Astrocyte of the hippocampus (primary cell): ENCODE measurements at regions not wholly inside any gene's neighbourhood (a gene's known extent, or its start where the extent isn't known, plus 50 kb on each side); places are given as distances from the start of the nearest gene placed in this dataset.
A peak's percentile ranks its signal among the peaks of the same experiment; 100 is the strongest.

Experiments
- DNase-seq: peaks from one replicate; pipeline ENCODE4 v3.0.0; 2011; ENCODE audit warnings: low read depth, low spot score

DNA sequence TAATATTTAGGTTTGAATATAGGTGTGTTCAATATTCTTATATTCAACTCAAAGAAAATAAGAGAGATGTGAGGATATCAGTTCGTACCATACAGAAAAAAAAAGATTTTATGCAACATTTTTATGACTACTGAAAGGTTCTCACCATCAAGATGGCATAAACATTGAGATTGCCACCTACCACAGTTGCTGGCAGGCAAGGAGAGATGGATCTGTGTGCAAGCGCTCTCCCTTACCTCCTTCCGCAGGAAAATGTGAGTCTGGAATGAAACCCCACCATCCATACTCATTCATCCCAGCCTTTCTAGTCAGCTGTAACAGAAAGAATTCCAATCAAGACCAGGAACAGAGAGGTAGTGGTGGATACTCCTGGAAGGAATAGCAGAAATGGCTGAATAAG, 376.9 kb downstream of the PPP3CA start:
- no peak for DNase-seq

DNA sequence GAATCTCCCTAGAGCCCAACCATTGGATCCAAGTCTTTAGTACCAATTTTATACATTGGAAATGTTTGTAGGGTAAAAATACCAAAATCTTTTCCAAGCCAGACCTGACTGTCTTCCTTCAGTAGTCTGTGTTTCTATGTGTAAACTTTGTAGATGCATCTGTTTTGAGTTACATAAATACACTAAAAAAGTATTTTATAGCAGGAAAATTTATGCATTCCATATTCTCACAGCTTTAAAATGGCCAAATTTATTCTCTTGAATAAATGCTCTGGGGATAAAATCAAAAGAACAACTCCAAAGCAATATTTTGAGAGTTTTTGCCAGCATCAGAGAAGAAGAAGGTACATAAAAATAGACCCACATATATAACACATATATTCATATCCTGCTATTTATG, 377.4 kb downstream of the PPP3CA start:
- no peak for DNase-seq

DNA sequence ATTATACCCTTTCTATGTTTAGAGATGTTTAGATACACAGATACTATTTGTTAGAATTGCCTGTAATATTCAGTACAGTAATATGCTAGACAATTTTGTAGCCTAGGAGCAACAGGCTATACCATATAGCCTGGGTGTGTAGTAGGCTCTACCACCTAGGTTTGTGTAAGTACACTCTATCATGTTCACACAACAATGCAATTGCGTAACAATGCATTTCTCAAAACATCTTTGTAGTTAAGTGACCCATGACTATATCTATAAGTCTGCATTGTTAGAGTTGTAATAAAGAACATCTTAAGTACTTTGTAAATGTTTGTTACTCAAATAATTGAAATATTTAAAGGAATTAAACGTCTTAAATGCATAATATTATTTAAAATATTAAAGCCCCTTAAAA, 379.3 kb downstream of the PPP3CA start:
- no peak for DNase-seq

DNA sequence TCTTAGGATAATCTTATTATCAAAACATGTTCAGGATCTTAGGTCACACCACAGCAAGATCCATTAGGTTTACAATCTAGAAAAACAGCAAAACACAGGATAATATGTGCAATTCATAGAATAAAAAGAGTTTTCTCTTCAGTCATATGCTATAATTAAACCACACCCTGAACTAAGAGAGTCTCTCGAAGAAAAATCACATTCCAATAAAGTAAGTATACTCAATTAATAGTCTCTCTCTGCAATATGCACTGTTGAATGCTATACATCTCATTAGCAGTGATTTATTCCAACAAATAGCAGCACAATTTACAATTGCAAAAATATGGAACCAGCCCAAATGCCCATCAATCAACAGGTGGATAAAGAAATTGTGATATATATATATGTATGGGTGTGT, 383.7 kb downstream of the PPP3CA start:
- DNase-seq: no peak

DNA sequence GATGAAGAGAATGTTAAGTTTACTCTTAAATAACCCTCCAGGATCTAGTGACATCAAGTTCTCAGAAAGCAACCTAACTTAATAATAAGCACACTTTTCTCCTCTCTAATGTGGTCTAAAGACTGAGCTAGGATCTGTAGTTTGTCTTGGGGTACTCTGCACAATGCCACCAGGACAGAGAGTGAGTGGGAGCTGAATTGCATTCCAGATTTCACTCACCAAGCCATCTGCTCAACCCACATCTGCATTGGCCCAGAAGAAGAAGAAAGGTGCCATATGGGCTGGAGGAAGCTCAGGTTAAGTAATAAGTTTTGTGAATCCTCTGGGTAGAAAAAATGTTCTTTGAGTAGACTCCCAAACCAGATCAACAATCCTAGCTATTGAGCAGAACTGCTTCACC, 384.6 kb downstream of the PPP3CA start:
- no peak for DNase-seq

DNA sequence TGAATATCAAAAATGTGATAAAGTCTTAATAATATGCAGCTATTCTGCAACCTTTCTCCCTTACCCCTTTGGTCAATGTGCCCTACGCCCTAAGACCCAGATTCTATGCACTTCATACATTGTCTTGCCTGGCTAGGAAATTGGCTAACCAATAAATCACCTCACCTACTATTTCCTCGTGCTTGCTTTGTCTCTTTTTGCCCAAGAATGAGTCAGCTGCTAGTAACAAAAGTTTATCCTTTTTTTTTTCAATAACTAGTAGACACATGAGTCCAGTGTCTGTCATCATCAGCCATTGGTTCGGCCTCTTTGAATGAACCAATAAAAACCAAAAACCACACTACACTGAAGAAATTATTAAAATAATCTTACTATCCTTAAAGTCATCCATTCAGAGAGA, 387.1 kb downstream of the PPP3CA start:
- no peak for DNase-seq

DNA sequence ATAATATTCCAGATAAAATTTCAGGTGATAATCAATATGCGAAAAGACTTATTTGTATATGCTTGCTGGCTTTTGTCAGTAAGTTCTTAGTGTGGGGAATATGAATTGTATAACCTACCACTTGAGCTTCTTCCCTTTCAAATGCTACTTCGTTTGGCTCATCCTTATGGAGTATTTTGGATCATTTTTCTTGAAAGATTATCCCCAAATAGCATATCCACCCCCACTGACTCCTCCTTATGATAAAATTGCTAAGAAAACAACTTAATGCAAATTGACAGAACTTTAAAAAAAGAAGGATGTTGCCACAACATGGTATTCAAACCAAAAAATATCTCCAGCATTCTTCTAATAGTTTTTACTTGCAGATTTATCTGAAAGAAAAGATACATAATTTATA, 393.3 kb downstream of the PPP3CA start:
- no peak for DNase-seq

DNA sequence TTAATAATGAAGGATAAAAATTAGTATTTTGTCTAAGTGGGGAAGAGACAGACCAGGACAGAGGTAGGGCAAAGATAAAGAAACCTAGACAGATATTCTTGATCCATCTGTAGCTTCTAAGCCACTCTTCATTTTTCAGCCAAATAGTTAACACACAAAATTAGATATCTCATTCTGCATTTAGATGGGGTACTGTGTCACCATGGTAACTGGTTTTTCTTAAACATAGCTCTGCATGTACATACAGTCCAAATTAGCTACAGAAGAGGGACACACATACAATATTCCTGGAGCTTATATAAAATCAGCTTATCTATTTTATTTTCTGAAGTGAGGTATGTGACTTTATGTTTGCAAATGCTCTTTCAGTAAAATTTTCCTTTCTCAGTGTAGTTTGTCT, 393.7 kb downstream of the PPP3CA start:
- DNase-seq: no peak

DNA sequence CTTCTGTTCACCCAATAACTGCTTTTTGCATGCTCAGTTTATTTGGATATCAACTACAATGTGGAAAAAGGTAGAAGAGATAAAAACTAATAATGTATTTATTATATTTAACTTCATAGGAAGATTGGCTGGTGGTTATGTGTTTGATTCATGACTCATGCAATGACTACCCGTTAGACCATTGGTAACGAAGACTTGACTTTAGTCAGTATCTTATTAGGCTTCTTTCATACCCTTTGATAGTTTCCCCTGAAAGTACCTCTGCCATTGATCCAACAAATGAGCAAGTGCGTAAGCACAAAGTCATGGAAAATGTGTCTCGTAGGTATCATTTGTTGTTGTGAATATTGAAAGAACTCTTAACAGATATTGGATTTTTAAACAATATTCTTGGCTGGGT, 394.7 kb downstream of the PPP3CA start:
- no peak for DNase-seq

DNA sequence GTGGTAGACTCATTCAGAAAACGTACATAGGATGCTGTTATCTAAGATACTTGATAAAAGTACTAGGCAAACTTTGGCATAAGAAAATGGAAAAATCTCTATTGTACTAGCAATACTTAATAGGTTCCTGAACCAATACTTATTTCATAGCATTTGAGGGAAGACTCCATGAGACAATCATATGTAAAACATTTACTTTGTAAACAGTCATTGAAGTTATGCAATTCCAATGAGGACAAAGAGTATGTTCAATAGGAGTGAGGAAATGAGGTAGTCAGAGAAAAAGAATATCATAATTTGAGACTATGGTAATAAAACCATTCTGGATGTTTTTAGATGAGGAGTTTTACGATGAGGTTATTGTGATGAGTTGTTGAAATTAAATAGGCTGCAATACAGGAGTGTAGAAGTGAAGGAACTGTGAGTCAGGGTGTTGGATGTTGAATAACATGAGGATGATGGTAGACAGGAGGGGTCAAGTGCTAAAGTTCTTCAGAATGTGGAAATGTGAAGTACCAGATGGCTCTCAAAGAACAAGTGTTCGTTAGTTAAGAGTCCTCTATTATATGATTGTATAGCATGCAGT, 397.9 kb downstream of the PPP3CA start:
- DNase-seq: no peak

DNA sequence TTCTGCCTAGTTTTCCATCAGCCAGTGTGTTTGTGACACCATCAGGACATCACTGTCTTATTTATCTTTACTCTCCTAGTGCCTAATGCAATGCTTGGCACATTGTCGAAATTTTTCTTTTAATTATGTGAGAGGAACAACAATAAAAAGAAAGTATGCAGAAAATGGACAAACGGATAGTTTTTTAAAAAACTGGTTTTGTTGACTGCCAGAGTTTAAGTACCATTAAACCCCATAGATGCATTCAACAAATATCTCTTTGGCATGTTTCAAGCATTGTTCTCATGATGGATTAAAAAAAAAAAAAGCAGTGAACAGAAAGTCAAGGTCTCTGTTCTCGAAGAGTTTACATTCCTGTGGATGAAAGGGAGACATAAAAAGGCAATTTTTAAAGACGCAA, 398.4 kb downstream of the PPP3CA start:
- DNase-seq: no peak

DNA sequence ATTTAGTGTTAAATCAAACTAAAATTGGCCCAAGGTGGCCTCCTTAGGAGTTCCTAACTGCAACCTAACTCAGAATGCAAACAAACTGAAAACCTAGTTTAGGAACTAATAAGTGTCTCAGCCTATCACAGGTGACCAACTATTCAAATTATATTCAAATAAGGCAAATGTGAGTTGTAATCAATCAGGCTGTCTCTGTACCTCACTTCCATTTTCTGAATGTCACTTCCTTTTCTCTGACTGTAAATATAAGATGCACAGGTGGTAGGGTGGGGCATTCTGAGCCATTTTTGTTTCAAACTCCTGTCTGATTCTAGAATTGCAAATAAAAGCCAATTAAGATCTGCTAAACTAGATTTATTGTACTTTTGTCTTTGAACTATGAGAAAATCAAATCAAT, 401.5 kb downstream of the PPP3CA start:
- DNase-seq: no peak

DNA sequence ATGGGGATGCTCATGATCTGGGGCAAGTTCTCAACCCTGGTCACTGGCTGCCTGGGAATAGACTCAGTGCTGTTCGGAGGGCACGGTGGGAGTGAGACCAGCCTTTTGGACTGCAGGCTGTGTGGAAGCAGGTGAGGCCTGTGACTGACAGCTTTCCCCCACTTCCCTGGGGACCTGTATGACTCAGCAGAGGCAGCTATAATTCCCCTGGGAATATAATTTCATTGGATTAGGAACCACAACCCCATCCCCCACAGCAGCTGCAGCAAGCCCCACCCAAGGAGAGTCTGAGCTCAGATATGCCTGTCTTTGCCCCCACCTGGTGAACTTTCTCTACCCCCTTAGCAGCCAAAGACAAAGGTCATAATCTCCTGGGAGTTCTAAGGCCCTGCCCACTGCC, 408.6 kb downstream of the PPP3CA start:
- no peak for DNase-seq

DNA sequence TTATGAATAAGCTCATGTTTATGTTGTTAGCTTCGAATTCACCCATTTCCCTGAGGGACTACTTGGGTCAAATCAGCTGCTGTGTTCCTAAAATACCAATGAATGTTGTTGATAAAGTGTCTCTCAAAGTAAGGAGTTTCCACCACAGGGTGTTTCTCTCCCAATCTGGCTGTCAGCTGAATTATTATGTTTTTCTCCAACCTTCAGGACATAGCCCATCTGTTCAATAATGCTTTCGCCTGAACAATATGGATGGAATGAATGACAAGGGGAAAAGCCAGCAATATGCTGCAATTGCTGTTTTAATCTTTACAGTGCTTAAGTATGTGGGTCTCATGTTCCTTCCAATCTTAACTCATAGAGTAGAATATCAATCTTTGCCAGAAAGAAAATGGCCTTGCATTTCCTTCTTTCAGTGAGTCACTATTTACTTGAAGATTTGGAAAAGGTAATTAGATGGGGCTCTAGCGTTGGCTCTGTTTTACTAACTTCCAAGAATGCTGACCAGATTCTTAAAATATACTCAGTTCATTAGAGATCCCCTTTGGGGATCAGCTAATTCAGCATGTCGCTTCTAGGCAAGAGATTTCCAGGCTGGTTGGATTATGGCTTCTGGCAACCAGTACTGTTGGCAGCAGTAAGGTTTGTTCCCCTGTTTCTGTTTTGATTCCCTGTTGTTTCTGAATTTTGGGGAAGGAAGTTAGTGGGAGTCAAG, 410.5 kb downstream of the PPP3CA start:
- peak; percentile 11 for DNase-seq

DNA sequence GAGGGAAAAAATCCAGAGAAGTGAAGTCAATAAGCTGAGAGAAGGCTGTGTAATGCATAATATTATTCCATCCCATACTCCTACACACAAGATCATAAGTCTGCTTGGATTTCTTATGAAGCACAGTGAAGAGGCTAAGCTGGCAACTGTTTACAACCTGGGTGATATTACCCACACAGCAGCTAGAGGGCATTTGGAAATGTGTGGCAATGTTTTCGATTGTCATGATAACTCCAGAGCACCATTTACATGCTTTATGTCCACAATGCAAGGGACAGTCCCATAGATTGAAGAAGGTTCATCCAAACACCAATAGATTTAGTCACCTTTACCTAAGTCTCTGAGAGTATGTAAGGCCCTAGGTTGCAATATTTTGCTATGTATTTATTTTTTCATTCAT, 412.2 kb downstream of the PPP3CA start:
- DNase-seq: peak; percentile 8

DNA sequence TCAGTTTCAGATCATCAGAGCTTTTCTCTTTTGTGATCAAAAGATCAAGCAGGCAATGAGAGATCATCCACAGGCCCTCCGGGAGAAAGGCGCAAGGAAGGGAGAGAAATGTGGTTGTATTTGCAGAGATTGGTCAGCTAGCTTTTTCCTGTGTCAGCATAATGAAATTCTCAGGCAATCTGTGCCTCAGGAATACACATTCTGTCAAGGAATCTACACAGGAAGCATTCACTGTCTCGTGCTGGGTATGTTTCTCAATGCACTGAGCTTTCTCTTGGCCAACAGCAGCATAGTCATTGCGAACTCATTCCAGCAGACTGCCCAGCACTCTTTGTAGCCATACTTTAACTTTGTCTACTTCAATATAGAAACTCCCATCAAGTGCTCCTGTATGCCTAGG, 413.7 kb downstream of the PPP3CA start:
- no peak for DNase-seq

DNA sequence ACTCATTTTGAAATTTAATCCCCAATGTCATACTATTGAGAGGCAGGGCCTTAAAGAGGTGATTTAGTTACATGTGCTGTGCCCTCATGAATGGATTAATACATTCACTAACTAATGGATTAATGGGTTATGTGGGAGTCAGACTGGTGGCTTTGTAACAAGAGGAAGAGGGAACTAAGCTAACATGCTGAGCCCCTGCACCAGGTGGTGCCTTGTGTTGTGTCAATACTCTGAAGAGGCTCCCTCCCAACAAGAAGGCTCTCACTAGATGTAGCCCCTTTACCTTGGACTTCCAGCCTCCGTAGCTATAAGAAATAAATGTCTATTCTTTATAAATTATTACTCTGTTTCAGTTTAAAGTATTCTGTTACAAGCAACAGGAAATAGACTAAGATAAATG, 411.9 kb upstream of the EMCN start:
- DNase-seq: no peak

DNA sequence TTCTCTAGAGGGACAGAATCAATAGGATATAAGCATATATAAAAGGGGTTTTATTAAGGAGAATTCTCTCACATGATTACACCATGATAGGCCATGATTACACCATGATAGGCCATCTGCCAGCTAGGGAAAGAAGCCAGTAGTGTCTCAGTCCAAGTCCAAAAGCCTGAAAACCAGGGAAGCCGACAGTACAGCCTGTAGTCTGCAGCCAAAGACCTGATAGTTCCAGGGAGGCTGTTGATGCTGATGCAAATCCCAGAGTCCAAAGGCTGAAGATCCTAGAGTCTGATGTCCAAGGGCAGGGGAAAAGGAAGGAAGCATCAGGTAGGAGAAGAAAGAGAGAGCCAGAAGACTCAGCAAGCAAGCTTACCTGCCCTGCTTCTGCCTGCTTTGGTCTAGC, 411.3 kb upstream of the EMCN start:
- no peak for DNase-seq

DNA sequence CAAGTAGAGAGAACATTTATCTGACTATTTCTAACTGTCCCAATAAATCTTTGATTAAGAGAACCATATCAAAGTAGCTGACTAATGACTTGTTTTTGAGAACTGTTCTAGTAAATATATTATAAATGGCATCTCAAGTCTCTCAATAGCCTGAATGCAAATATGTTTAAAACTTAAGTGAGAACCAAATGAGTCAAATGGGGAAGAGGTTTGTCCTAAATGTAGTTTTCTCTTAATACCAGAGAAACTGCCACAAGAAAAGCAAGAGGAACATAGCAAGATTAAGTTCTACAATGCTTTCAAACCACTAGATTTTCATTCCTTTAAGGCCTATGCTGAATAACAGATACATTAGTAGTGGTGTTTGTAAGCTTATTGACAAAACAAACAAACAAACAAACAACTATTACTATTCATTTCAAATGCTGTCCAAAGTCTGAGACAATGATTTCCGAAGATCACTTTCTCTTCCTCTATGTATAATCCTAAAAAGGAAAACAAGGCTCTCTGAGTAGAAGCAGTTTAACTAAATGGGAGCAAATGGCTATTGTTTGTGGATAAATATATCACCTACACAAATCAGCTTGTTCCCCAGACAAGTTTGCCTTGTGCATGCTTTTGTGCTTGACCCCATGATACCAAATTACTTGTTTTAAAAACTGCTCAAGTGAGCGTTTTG, 408.4 kb upstream of the EMCN start:
- DNase-seq: no peak

DNA sequence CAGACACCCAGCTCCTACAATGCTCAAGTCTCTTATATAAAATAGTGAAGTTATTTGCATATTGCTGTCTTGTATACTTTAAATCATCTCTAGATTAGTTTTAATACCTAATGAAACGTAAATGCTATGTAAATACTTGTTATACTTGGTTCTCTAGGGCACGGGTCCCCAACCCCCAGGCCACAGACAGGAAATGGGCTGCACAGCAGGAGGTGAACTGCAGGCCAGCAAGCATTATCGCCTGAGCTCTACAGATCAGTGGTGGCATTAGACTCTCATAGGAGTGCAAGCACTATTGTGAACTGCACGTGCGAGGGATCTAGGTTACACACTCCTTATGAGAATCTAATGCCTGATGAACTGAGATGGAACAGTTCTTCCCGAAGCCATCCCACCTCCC, 395.9 kb upstream of the EMCN start:
- no peak for DNase-seq

DNA sequence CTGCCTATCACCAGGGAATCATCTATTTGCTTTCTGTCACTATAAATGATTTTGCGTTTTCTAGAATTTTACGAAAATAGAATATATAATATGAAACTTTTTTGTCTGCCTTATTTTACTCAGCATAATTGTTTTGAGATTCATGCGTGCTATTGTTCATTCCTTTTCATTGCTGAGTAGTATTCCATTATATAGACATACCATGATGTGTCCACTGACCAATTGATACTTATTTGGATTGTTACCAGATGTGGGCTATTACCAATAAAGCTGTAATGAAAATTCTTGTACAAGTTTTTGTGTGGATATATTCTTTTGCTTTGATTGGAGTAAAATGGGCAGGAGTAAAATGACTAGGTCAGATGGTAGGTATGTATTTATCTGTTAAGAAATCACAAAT, 390.7 kb upstream of the EMCN start:
- DNase-seq: no peak

DNA sequence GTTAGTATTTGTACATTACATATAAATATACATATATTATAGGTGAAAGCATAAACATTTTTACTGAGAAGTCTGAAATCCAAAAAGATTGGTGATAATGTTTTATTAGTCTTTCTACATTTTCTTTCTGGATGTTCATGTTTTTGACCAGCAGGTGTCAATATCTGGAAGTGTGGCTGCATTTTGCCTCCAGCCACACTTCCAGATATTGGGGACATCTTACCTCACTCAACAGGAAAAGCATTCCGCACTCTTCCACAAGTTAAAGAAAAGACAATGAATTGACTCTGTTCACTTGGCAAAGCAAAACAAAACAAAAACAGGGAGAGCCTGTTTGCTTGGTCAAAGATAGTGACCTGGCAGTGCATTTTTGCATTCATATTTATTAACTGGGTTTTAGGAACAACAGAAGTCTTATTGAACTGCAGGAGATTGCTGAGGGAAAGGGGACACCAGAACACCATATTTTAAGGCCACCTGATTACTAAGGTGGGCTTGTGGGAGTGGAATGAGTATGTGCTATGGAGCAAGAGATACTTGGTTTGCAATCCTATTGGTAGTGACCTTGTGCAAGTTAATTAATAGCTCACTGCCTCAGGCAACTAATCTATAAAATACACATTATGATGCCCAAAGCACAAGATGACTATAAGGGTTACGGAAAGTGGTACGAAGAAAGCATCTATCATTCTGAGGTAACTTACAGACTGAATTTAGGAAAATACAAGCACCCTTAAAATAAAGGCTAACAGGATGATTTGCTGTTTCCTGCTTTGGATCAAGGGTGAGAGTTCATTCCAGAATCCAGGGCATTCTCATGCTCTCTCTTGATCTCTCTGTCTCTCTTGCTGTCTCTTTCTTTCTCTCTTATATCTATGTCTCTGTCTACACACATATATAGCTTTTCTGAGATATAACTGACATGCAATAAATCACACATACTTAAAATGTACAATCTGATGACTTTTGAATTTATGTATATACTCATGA, 389.9 kb upstream of the EMCN start:
- DNase-seq: peak; percentile 29
